ENCODE measurements at regions not wholly inside any gene's neighbourhood (a gene's known extent, or its start where the extent isn't known, plus 50 kb on each side); places are given as distances from the start of the nearest gene placed in this dataset.

GRCh38 chr18:78406743-78407465, 572.7 kb upstream of the SALL3 start:
- no peak for TF ChIP-seq CTCF (IDR thresholded peaks at IDR 0.05; ENCODE audit: low read depth, low read length, missing control alignments)
- DNase-seq (ENCODE audit: low read depth) = no peak
- no peak overlapping the region for H3K4me3 ChIP-seq (ENCODE audit: low read depth, low read length)
- in situ Hi-C loops (cut with HindIII; ENCODE audit: low sequenced_read_pairs) = no loop called here

- no peak for DNase-seq (ENCODE audit: low read depth)
- in situ Hi-C loops (cut with HindIII; ENCODE audit: low sequenced_read_pairs) = no loop called here
- H3K4me3 ChIP-seq (ENCODE audit: low read depth, low read length) = no peak overlapping the region
- no peak for TF ChIP-seq CTCF (IDR thresholded peaks at IDR 0.05; ENCODE audit: low read depth, low read length, missing control alignments)
These were observed 572.2 kb upstream of the SALL3 start for GRCh38 chr18:78407466-78407844.

GRCh38 chr18:78408623-78409022, 571.0 kb upstream of the SALL3 start:
- no peak overlapping the region for H3K4me3 ChIP-seq (ENCODE audit: low read depth, low read length)
- in situ Hi-C loops (cut with HindIII; ENCODE audit: low sequenced_read_pairs) = no loop called here
- no peak for DNase-seq (ENCODE audit: low read depth)
- no peak for TF ChIP-seq CTCF (IDR thresholded peaks at IDR 0.05; ENCODE audit: low read depth, low read length, missing control alignments)

- H3K4me3 ChIP-seq (ENCODE audit: low read depth, low read length) = no peak overlapping the region
- no peak for TF ChIP-seq CTCF (IDR thresholded peaks at IDR 0.05; ENCODE audit: low read depth, low read length, missing control alignments)
- in situ Hi-C loops (cut with HindIII; ENCODE audit: low sequenced_read_pairs) = no loop called here
- DNase-seq (ENCODE audit: low read depth) = no peak
These were observed 569.4 kb upstream of the SALL3 start for GRCh38 chr18:78410094-78410786.

DNA sequence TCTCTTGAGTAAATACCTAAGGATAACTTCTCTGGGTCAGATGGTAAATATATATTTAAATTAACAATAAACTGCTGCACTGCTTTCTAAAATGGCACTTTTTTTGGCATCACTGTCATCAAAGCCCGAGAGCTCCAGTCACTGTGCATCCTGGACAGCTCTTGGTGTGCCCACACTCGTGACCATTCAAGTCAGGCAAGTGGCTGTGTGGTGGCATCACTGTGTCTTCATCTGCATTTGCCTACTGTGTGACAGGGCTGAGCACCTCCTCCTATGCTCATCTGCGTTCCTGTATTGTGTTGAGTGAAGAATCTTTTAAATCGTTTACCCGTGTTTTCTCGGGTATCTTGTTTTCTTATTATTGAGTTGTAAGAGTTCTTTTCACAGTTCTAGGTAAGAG, 568.1 kb upstream of the SALL3 start:
- DNase-seq (ENCODE audit: low read depth) = no peak
- in situ Hi-C loops (cut with HindIII; ENCODE audit: low sequenced_read_pairs) = no loop called here
- H3K4me3 ChIP-seq (ENCODE audit: low read depth, low read length) = no peak overlapping the region
- TF ChIP-seq CTCF (IDR thresholded peaks at IDR 0.05; ENCODE audit: low read depth, low read length, missing control alignments) = no peak

DNA sequence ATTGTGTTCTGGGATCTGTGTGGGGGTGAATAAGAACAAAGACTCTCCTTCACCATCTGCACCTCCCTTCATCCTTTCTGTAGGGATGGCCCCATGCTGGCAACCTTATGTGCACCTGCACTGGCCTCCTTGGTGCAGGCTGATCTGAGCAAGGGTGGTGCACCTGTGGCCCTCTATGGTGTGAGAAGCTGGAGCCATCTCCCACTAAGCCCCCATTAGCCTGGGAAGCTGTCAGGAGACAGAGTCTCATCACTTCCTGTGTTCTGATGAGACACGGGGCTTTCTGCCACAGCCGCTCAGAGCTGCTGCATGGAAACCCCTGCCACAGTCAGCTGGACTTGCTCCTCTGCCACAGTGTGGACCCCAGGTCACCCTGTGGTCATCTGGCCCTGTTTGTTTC, 565.3 kb upstream of the SALL3 start:
- in situ Hi-C loops (cut with HindIII; ENCODE audit: low sequenced_read_pairs) = no loop called here
- TF ChIP-seq CTCF (IDR thresholded peaks at IDR 0.05; ENCODE audit: low read depth, low read length, missing control alignments) = no peak
- no peak overlapping the region for H3K4me3 ChIP-seq (ENCODE audit: low read depth, low read length)
- DNase-seq (ENCODE audit: low read depth) = no peak

All from astrocyte of the cerebellum (primary cell).